GM18519 (cell line): ENCODE measurements at regions not wholly inside any gene's neighbourhood (a gene's known extent, or its start where the extent isn't known, plus 50 kb on each side); places are given as distances from the start of the nearest gene placed in this dataset.
"Not testable (repeated sequence)": the region's sequence is repeated elsewhere in the genome, so short reads cannot be mapped to it uniquely, and the experiment has no call there.

Source experiments
- ATAC-seq: cut with Tn5 transposase; IDR thresholded peaks from one replicate; pipeline ENCODE4 v1.9.1; 2021; ENCODE audit warnings: mild to moderate bottlenecking, moderate library complexity; ENCODE audit not compliant: unreplicated experiment, low FRiP score

- no peak for ATAC-seq
Observed at GRCh38 chr6:137705160-137706082, 161.6 kb upstream of the TNFAIP3 start.

- no peak for ATAC-seq
Observed at GRCh38 chr6:137706083-137706750, 160.8 kb upstream of the TNFAIP3 start.

DNA sequence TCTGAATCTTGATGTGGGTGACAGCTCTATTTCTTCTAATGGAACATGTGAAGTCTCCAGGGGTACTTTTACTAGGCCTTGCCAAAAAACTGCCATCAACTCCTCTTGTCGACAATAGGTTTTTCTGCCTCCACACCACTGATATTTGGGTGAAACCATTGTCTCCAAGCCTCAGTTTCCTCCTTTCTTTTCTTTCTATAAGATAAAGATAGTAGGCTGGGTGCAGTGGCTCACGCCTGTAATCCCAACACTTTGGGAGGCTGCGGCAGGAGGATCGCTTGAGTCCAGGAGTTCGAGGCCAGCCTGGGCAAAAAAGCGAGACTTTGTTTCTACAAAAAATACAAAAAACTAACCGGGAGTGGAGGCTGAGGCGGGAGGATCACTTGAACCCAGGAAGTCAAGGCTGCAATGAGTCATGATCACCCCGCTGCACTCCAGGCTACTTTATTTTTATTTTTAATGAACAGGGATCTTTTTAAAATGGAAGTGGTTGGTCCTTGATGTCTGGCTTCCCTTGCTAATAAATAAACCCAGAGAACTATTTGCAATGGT is 159.9 kb upstream of the TNFAIP3 start:
- no peak for ATAC-seq

DNA sequence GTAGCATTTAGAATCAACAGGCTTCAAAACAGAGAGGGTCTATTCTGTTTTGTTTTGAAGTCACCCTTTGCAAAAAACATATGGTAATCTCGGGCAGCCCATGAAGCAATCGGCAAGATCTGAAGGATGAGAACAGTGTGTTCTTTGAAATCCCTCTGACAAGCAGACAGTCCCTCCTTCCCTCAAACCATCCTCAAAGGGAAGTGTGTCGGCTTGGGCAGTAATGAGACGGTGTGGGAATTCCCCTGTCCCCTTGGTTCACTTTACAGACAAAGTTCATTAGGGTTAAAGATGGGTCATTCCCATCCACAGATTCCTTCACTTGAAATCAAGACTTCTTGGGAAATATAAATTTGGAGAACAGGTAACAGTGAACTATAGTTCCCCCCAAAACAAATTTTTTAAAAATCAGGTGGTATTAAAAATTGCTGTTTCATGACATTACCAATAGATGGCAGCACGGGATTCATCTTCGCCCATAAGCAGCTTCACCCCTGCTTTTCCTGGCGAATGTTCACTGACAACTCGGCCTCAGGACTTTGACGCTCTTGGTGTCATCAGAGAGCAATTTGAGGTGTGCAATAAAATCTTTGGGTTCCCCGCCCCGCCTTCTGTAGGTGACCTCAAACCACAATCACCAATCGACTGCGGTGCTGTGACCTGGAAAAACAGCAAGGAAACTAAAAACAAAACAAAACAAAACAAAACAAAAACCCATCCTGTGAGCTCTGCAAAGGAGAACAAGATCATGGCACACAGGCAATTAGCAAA is 159.3 kb upstream of the TNFAIP3 start:
- ATAC-seq: no peak

DNA sequence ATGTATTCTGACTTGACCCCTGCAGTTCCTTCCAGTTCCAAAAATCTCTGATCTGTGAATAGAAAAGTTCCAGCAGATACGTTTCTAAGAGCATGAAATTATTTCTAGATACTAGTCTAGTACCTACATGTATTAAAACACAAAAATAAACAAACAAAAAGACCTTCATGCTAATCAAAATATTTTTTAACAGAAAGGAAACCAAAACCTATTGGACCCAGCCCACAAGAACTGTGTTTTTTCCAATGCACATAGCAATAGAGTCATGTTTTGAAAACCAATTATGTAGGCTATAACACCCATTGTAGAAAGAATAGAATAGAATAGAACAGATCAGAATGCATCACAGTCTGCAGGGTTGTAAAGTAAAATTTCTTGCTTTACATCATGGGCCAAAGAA is 158.6 kb upstream of the TNFAIP3 start:
- no peak for ATAC-seq

GRCh38 chr6:137709424-137710236 is 157.4 kb upstream of the TNFAIP3 start:
- no peak for ATAC-seq

GRCh38 chr6:137711972-137712371 is 155.1 kb upstream of the TNFAIP3 start:
- no peak for ATAC-seq

- no peak for ATAC-seq
Observed at GRCh38 chr6:137712587-137712986, 154.5 kb upstream of the TNFAIP3 start.

- no peak for ATAC-seq
Observed at GRCh38 chr6:137715589-137716045, 151.4 kb upstream of the TNFAIP3 start.

DNA sequence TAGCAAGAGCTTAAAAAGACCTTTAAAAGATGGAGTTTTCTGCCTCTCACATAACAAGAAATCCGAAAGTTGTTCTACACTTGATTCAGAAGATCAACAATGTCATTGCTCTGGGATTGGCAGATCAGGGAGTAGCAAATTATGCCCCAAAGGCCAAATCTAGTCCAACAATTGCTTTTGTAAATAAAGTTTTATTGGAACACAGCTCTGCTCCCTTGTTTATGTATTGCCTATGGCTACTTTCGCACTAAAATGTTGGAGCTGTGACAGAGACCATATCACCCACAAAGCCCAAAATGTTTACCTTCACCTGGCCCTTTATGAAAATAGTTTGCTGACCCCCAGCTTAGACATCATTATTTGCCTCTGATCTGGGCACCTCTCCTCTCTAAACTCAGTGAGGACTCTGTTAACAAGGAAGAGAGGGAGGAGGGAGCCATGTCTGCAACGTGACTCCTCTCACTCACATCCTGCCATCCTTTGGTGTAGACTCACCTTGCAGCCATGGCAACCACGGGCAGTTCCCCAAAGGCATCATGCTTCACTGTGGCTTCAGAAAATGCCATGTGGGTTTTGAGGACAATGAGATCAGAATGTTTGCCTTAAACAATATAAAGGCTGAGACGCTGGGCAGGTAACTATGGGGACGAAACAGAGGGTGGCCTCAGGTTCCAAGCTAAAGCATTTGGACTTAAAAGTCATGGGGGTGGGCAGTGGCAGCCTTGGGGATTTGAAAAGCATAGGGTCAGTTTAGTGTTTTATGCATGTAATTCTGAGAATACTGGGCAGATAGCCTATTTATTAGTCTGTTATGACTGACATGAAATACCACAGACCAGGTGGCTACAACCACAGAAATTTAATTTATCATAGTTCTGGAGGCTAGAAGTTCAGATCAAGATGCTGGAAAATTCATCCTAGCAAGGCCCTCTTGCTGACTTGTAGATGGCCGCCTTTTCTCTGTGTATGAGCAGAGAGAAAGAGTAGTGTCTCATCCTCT is 149.7 kb upstream of the TNFAIP3 start:
- no peak for ATAC-seq

- ATAC-seq: not testable (repeated sequence)
Observed at GRCh38 chr6:137718903-137719302, 148.2 kb upstream of the TNFAIP3 start.

DNA sequence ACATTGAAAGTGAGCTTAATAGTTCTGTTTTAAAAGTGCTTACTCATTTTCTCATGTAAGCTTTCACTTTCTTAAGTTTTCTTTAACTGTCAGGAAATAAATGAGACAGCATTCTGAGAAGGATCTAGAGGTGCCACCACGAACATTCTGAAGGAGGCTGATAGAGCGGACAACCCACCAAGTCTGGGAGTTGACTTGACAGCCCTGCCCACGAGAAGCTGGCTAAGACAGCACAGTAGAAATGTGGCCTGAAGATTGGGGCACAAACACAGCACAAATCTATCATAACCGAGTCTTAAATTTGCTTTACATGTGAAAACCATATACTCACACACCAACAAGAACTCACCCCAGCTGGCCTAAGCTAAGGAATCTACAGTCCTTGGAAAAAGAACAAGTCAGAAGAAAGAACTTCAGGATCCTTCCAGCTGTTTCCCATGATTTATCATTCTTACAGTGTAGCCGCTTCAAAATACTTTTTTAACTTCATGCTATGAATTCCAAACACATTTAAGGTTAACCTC is 144.2 kb upstream of the TNFAIP3 start:
- no peak for ATAC-seq

GRCh38 chr6:137723273-137724017 is 143.6 kb upstream of the TNFAIP3 start:
- no peak for ATAC-seq

GRCh38 chr6:137724018-137724403 is 143.0 kb upstream of the TNFAIP3 start:
- no peak for ATAC-seq

- no peak for ATAC-seq
Observed at GRCh38 chr6:137724495-137725211, 142.4 kb upstream of the TNFAIP3 start.

DNA sequence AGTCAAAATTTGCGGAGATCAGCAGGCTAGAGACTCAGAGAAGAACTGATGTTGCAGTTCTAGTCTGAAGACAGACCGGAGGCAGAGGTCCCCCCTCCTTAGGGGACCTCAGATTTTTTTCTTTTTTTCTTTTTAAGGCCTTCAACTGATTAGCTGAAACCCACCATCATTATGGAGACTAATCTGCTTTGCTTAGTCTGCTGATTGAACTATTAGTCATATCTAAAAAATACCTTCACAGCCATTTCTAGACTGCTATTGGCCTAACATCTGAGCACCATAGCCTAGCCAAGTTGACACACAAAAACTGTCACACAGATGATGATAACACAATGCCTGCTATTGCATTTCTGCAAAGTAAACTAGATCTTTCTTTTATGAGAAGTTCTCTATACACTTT is 141.1 kb upstream of the TNFAIP3 start:
- no peak for ATAC-seq

GRCh38 chr6:137726582-137726981 is 140.5 kb upstream of the TNFAIP3 start:
- ATAC-seq: no peak
